ENCODE measurements at regions not wholly inside any gene's neighbourhood (a gene's known extent, or its start where the extent isn't known, plus 50 kb on each side); places are given as distances from the start of the nearest gene placed in this dataset.

GRCh38 chr13:105070452-105070851 lies 1465.0 kb downstream of the EFNB2 start:
- DNase-seq: no peak
- TF ChIP-seq CTCF (IDR thresholded peaks at IDR 0.05): no peak
- no peak for TF ChIP-seq POLR2A (IDR thresholded peaks at IDR 0.05)
- 61 to 65% methylated on average over 1 of the region's 1 CpG for WGBS, 2 donors
- no peaks in the 10 kb centered on the region for H3K9me3 ChIP-seq
- H3K27ac ChIP-seq: no peak overlapping the region
- H3K4me1 ChIP-seq: no peaks in the 10 kb centered on the region
- no peaks in the 10 kb centered on the region for H3K36me3 ChIP-seq (ENCODE audit: low read depth, missing control alignments)
- no peak overlapping the region for H3K4me3 ChIP-seq
- intact Hi-C loops (cut with DNase I; ENCODE audit: low total_unique reads): no loop called here
- H3K27me3 ChIP-seq: no peaks in the 10 kb centered on the region

GRCh38 chr13:105069106-105069505 lies 1466.4 kb downstream of the EFNB2 start:
- Histone ChIP-seq H3K36me3 (ENCODE audit: low read depth, missing control alignments) (no peaks in the 10 kb centered on the region), H3K27me3 (no peaks in the 10 kb centered on the region), H3K4me3 (no peak overlapping the region), H3K9me3 (no peaks in the 10 kb centered on the region), H3K27ac (no peak overlapping the region), H3K4me1 (no peaks in the 10 kb centered on the region)
- TF ChIP-seq POLR2A (IDR thresholded peaks at IDR 0.05): no peak
- TF ChIP-seq CTCF (IDR thresholded peaks at IDR 0.05): no peak
- DNase-seq: no peak
- intact Hi-C loops (cut with DNase I; ENCODE audit: low total_unique reads): no loop called here

DNA sequence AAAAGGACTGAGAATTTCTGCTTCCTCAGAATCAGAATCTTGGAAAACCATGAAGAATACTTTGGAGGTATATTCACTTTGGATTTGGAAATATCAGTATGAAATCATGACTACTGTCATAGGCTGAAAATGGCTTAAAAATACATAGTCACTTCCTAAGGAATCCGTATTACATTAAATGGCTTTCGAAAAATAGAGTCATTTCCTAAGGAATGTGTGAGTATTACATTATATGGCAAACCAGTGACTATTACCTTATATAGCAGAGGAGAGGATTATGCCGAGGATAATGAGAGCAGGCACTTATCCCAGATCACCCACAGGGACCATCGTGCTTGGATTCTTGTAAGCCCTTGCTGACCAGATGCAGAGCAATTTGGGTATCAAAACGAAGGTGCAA lies 1471.8 kb downstream of the EFNB2 start:
- intact Hi-C loops (cut with DNase I; ENCODE audit: low total_unique reads): no loop called here
- H3K4me3 ChIP-seq: no peak overlapping the region
- no peaks in the 10 kb centered on the region for H3K27me3 ChIP-seq
- H3K4me1 ChIP-seq: no peaks in the 10 kb centered on the region
- WGBS, 2 donors: 72 to 89% methylated on average over 5 of the region's 5 CpGs
- no peaks in the 10 kb centered on the region for H3K36me3 ChIP-seq (ENCODE audit: low read depth, missing control alignments)
- TF ChIP-seq POLR2A (IDR thresholded peaks at IDR 0.05): no peak
- TF ChIP-seq CTCF (IDR thresholded peaks at IDR 0.05): no peak
- no peaks in the 10 kb centered on the region for H3K9me3 ChIP-seq
- DNase-seq: no peak
- no peak overlapping the region for H3K27ac ChIP-seq

GRCh38 chr13:105059786-105060185 lies 1475.7 kb downstream of the EFNB2 start:
- Histone ChIP-seq H3K27ac (no peak overlapping the region), H3K36me3 (ENCODE audit: low read depth, missing control alignments) (no peaks in the 10 kb centered on the region), H3K27me3 (no peaks in the 10 kb centered on the region), H3K4me1 (no peaks in the 10 kb centered on the region), H3K9me3 (no peaks in the 10 kb centered on the region), H3K4me3 (no peak overlapping the region)
- TF ChIP-seq CTCF (IDR thresholded peaks at IDR 0.05) (no peak), POLR2A (IDR thresholded peaks at IDR 0.05) (no peak)
- 69 to 73% methylated on average over 7 of the region's 7 CpGs for WGBS, 2 donors
- DNase-seq: no peak
- intact Hi-C loops (cut with DNase I; ENCODE audit: low total_unique reads): no loop called here

DNA sequence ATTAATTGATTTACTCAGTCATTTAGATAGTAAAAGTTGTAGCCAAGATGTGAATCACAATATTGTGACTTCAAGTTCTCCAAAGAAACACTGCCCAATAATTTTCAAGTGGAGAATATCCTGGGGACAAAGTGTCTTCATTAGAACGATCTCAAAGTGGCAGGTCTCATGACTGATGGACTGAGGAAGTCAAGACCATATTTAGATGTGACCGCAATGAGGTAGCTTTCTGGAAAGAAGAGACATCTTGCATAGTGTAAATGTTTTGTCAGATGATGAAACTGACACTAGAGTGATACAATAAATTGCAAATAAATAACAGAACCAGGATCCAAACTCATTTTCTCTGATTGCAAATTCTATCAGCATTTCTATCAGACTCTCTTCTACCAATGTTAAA lies 1476.9 kb downstream of the EFNB2 start:
- TF ChIP-seq POLR2A (IDR thresholded peaks at IDR 0.05): no peak
- Histone ChIP-seq H3K36me3 (ENCODE audit: low read depth, missing control alignments) (no peaks in the 10 kb centered on the region), H3K27ac (no peak overlapping the region), H3K27me3 (no peaks in the 10 kb centered on the region), H3K4me1 (no peaks in the 10 kb centered on the region), H3K9me3 (no peaks in the 10 kb centered on the region), H3K4me3 (no peak overlapping the region)
- no peak for DNase-seq
- intact Hi-C loops (cut with DNase I; ENCODE audit: low total_unique reads): no loop called here
- WGBS, 2 donors: 74 to 78% methylated on average over 2 of the region's 2 CpGs
